ENCODE measurements at regions not wholly inside any gene's neighbourhood (a gene's known extent, or its start where the extent isn't known, plus 50 kb on each side); places are given as distances from the start of the nearest gene placed in this dataset.
"Not testable (repeated sequence)": the region's sequence is repeated elsewhere in the genome, so short reads cannot be mapped to it uniquely, and the experiment has no call there.

DNA sequence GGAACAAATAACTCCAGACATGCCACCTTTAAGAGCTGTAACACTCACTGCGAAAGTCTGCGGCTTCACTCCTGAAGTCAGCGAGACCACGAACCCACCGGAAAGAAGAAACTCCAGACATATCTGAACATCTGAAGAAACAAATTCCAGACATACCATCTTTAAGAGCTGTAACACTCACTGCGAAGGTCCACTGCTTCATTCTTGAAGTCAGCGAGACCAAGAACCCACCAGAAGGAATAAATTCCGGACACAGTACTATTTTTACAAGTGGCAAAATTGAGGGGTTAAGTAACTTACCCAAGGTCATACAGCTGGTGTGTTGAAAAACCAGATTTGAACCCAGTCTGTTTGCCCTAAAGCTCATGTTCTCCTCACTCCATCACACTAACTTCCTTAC, 96.8 kb upstream of the GALNT15 start:
- TF ChIP-seq, protein P1, sequence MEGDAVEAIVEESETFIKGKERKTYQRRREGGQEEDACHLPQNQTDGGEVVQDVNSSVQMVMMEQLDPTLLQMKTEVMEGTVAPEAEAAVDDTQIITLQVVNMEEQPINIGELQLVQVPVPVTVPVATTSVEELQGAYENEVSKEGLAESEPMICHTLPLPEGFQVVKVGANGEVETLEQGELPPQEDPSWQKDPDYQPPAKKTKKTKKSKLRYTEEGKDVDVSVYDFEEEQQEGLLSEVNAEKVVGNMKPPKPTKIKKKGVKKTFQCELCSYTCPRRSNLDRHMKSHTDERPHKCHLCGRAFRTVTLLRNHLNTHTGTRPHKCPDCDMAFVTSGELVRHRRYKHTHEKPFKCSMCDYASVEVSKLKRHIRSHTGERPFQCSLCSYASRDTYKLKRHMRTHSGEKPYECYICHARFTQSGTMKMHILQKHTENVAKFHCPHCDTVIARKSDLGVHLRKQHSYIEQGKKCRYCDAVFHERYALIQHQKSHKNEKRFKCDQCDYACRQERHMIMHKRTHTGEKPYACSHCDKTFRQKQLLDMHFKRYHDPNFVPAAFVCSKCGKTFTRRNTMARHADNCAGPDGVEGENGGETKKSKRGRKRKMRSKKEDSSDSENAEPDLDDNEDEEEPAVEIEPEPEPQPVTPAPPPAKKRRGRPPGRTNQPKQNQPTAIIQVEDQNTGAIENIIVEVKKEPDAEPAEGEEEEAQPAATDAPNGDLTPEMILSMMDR (IDR thresholded peaks at IDR 0.05), result not testable (repeated sequence)
- not testable (repeated sequence) for TF ChIP-seq POLR2A (IDR thresholded peaks at IDR 0.05)
